NB4 (cell line): ENCODE measurements at regions not wholly inside any gene's neighbourhood (a gene's known extent, or its start where the extent isn't known, plus 50 kb on each side); places are given as distances from the start of the nearest gene placed in this dataset.

Experiments
- POLR2A ChIP-seq: IDR thresholded peaks from 2 replicates; pipeline ENCODE4 v1.6.1; 2011; ENCODE audit warnings: mild to moderate bottlenecking; ENCODE audit not compliant: insufficient read length; ENCODE audit errors: extremely low read depth
- TF ChIP-seq, protein P1 (sequence below): IDR thresholded peaks from one replicate; pipeline ENCODE4 v1.5.1; 2012; ENCODE audit warnings: low read depth, low read length
- TF ChIP-seq, protein P2 (sequence below): IDR thresholded peaks from 2 replicates; pipeline ENCODE4 v1.6.1; 2011; ENCODE audit warnings: low read depth, low read length

DNA sequence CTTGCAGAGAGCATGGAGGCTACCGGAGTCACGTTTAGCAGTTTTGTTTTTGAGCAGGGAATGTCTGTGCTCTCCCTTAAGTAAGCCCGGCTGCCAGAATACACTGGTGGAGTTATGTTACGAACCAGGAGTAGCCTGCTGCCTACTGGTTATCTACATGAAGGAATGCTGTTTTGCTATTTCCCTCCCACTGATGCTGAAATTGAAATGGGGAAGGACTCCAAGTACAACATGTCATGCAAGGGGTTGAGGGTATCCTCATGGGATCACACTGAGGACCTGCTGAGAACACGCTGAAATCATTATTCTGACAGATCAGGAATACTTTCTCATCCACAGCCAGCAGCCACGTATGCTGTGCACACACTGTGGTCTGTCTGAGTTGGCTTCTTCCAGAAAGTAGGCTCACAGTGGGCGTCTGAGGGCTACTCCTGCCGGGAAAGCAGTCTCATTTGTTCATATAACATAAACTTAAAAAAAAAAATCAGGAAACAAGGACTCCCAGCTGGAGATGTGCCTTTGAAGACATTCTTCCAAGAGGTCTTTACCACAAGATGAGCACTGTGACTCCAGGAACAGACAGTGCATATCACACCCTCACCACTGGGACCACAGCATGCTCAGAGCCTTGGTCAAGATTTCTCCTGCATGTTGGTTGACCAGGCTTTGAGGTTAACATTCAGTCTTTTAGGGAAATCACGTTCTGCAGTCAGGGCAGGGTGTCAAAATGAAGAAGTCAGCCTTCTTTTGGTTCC, 300.4 kb upstream of the RASGRP1 start:
- no peak for TF ChIP-seq POLR2A
- TF ChIP-seq, protein P1, sequence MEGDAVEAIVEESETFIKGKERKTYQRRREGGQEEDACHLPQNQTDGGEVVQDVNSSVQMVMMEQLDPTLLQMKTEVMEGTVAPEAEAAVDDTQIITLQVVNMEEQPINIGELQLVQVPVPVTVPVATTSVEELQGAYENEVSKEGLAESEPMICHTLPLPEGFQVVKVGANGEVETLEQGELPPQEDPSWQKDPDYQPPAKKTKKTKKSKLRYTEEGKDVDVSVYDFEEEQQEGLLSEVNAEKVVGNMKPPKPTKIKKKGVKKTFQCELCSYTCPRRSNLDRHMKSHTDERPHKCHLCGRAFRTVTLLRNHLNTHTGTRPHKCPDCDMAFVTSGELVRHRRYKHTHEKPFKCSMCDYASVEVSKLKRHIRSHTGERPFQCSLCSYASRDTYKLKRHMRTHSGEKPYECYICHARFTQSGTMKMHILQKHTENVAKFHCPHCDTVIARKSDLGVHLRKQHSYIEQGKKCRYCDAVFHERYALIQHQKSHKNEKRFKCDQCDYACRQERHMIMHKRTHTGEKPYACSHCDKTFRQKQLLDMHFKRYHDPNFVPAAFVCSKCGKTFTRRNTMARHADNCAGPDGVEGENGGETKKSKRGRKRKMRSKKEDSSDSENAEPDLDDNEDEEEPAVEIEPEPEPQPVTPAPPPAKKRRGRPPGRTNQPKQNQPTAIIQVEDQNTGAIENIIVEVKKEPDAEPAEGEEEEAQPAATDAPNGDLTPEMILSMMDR: no peak
- TF ChIP-seq, protein P2, sequence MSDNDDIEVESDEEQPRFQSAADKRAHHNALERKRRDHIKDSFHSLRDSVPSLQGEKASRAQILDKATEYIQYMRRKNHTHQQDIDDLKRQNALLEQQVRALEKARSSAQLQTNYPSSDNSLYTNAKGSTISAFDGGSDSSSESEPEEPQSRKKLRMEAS: no peak
